ENCODE measurements at regions not wholly inside any gene's neighbourhood (a gene's known extent, or its start where the extent isn't known, plus 50 kb on each side); places are given as distances from the start of the nearest gene placed in this dataset.

DNA sequence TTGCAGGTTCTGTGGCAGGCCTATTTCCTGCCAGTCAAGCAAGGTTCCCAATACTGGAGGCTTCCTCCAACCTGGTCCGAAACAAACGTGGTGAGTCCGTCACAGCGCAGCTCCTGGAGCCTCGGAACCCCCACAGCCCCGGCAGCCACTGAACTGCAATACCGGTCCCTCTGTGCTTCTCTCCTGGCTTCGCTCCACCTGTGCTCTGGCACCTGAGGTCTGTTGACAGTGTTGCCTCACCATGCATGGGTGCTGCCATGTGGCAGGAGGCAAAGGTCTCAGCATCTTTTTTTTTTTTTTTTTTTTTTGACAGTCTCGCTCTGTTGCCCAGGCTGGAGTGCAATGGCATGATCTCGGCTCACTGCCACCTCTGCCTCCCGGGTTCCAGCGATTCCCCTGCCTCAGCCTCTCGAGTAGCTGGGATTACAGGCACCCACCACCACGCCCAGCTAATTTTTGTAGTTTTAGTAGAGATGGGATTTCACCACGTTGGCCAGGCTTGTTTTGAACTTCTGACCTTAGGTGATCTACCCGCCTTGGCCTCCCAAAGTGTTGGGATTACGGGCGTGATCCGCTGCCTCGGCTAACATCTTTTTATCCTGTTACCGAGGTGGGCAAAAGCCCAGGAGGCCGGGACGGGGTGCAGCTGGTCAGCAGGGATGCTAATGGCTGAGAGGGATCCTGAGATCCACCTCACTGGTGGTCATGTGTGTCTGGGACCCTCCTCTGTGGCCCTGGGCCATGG lies 57.1 kb upstream of the RNU6ATAC start:
- TF ChIP-seq, protein P1, sequence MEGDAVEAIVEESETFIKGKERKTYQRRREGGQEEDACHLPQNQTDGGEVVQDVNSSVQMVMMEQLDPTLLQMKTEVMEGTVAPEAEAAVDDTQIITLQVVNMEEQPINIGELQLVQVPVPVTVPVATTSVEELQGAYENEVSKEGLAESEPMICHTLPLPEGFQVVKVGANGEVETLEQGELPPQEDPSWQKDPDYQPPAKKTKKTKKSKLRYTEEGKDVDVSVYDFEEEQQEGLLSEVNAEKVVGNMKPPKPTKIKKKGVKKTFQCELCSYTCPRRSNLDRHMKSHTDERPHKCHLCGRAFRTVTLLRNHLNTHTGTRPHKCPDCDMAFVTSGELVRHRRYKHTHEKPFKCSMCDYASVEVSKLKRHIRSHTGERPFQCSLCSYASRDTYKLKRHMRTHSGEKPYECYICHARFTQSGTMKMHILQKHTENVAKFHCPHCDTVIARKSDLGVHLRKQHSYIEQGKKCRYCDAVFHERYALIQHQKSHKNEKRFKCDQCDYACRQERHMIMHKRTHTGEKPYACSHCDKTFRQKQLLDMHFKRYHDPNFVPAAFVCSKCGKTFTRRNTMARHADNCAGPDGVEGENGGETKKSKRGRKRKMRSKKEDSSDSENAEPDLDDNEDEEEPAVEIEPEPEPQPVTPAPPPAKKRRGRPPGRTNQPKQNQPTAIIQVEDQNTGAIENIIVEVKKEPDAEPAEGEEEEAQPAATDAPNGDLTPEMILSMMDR (IDR thresholded peaks at IDR 0.05; ENCODE audit: unreplicated experiment), result no peak
- no peaks in the 10 kb centered on the region for H3K9me3 Mint-ChIP-seq
- H3K4me3 Mint-ChIP-seq, result no peak overlapping the region
- no peaks in the 10 kb centered on the region for H3K27me3 Mint-ChIP-seq (ENCODE audit: low read depth)
- H3K27ac Mint-ChIP-seq, result no peak overlapping the region
- DNase-seq (ENCODE audit: low spot score in 2 of 2, unreplicated experiment in 2 of 2), result no peak
- H3K36me3 Mint-ChIP-seq, result no peaks in the 10 kb centered on the region
- peaks cover 19% of the 10 kb centered on the region for H3K4me1 Mint-ChIP-seq

DNA sequence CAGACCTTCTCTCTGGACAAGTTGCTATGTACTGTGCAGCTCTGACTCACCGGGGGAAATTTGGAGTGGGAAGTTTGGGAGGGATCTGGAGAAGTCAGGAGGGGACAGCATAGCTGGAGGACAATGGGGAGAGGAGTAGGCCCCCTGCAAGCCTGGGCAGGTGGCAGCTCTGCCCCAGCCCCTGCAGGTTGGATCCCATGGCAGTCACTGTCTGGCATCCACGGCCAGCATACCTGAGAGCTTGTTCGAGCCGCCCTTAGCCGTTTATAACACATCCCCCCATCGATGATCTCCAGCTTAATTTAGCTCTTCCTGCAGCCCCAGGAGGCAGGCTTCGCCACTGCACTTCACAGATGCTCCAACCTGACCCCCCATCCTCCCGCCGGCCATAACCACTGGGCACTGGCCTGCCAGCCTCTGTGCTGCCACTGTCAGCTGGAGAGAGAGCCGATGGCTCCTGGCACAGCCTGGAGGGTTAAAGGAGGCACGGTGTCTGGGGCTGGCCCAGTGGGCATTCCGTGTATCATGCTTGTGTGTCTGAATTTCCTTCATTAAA lies 57.7 kb upstream of the RNU6ATAC start:
- H3K4me1 Mint-ChIP-seq, result peaks cover 16% of the 10 kb centered on the region
- TF ChIP-seq, protein P1 (IDR thresholded peaks at IDR 0.05; ENCODE audit: unreplicated experiment), result no peak
- no peaks in the 10 kb centered on the region for H3K36me3 Mint-ChIP-seq
- H3K27ac Mint-ChIP-seq, result no peak overlapping the region
- H3K27me3 Mint-ChIP-seq (ENCODE audit: low read depth), result no peaks in the 10 kb centered on the region
- no peaks in the 10 kb centered on the region for H3K9me3 Mint-ChIP-seq
- DNase-seq (ENCODE audit: low spot score in 2 of 2, unreplicated experiment in 2 of 2), result no peak
- H3K4me3 Mint-ChIP-seq, result no peak overlapping the region

DNA sequence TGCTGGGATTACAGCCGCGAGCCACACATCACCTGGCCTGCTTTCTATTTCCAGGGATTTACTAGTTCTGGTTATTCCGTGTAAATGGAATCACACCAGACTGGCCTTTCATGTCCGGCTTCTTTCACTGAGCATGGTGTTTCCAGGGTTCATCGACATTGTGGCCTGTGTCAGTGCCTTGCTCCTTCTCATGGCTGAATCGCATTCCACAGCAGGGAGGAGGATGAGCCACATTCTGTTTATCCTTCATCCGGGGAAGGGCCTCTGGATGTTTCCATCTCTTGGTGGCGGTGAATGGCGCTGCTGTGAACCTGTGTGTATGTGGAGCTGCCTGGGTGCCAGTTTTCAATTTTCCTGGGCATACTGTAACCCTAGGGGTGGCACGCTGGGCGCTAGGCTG lies 58.7 kb upstream of the RNU6ATAC start:
- Mint-ChIP-seq H3K9me3 (no peaks in the 10 kb centered on the region), H3K4me3 (no peak overlapping the region), H3K27me3 (ENCODE audit: low read depth) (no peaks in the 10 kb centered on the region), H3K4me1 (peaks cover 16% of the 10 kb centered on the region), H3K27ac (peak overlapping the region; percentile 66), H3K36me3 (no peaks in the 10 kb centered on the region)
- TF ChIP-seq, protein P1 (IDR thresholded peaks at IDR 0.05; ENCODE audit: unreplicated experiment), result no peak
- DNase-seq (ENCODE audit: low spot score in 2 of 2, unreplicated experiment in 2 of 2), result no peak

DNA sequence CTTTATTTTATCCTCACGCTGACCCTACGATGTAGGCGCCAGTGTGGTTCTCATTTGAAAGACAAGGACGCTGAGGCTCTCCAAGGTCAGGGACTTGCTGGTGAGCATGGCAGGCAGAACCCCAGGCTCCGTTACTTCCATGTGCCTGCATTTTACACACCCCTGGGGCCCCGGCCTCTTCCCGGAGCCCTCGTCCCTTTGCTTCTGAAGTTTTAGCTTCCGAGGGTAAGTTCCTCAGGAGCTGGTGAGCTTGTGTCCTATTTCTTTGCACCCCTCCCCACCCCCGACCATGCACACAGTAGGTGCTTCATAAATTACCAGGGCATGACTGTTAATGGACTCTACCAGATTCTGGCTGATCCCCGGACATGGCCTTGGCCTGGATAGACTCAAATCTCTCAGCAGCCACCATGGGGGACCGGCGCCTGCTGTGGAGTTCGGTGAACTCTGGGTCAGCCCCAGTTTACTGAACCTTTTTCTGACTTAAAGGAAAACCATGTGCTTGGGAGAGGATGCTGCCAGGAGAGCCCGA lies 59.3 kb upstream of the RNU6ATAC start:
- Mint-ChIP-seq H3K4me3 (no peak overlapping the region), H3K4me1 (peaks cover 19% of the 10 kb centered on the region), H3K27me3 (ENCODE audit: low read depth) (peaks cover 2% of the 10 kb centered on the region), H3K27ac (no peak overlapping the region), H3K9me3 (no peaks in the 10 kb centered on the region), H3K36me3 (no peaks in the 10 kb centered on the region)
- TF ChIP-seq, protein P1 (IDR thresholded peaks at IDR 0.05; ENCODE audit: unreplicated experiment), result no peak
- no peak for DNase-seq (ENCODE audit: low spot score in 2 of 2, unreplicated experiment in 2 of 2)

DNA sequence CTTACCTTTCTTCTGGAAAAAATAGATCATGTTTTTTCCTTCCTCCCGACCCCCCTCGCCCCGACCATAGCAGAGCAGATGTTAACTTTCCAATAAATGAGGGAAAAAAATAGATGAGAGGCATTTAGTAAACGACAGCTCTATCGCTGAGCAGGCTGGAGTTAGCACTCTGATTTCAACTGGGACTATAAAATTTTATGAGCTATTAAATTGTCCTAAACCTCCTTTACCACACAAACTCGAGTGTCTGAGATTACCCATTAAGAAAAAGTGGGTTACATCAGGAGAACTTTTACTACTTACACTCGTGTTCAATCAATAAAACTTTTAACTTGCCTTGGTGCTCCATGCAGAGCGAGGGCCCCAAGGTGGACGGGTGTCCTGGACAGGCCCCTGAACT lies 59.8 kb upstream of the RNU6ATAC start:
- H3K27ac Mint-ChIP-seq, result no peak overlapping the region
- no peak overlapping the region for H3K4me3 Mint-ChIP-seq
- TF ChIP-seq, protein P1 (IDR thresholded peaks at IDR 0.05; ENCODE audit: unreplicated experiment), result no peak
- no peaks in the 10 kb centered on the region for H3K36me3 Mint-ChIP-seq
- H3K4me1 Mint-ChIP-seq, result peaks cover 19% of the 10 kb centered on the region
- no peaks in the 10 kb centered on the region for H3K9me3 Mint-ChIP-seq
- DNase-seq (ENCODE audit: low spot score in 2 of 2, unreplicated experiment in 2 of 2), result no peak
- peaks cover 4% of the 10 kb centered on the region for H3K27me3 Mint-ChIP-seq (ENCODE audit: low read depth)

All from mesothelial cell of epicardium (in vitro differentiated cells).